ENCODE measurements at regions not wholly inside any gene's neighbourhood (a gene's known extent, or its start where the extent isn't known, plus 50 kb on each side); places are given as distances from the start of the nearest gene placed in this dataset.

- TF ChIP-seq CTCF (conservative IDR thresholded peaks at IDR 0.05; ENCODE audit: low read length): no peak
- no peak overlapping the region for H3K4me3 ChIP-seq (ENCODE audit: low read length)
- DNase-seq (ENCODE audit: low read depth): no peak
Measured at GRCh38 chr5:114565871-114566270, 204.0 kb downstream of the KCNN2 start.

DNA sequence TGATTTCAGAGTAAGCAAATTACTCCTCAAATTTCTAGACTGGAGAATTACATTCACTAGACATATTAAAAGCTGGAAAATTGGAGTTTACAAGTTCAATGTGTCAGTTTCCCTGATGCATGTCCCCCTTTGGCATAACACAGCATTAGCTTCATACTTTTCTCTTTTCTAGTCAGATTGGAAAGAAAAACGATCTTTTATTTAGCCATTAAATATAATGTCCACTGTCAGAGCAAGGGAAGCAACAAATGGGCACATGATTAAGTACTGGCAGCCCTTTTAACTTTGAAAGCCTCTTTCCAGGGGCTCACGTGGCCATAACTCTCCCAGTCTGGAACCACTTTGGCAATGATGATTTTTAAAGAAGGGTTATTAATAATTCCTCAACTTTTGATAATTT, 203.3 kb downstream of the KCNN2 start:
- no peak for TF ChIP-seq CTCF (conservative IDR thresholded peaks at IDR 0.05; ENCODE audit: low read length)
- no peak overlapping the region for H3K4me3 ChIP-seq (ENCODE audit: low read length)
- no peak for DNase-seq (ENCODE audit: low read depth)

- TF ChIP-seq CTCF (conservative IDR thresholded peaks at IDR 0.05; ENCODE audit: low read length): no peak
- no peak for DNase-seq (ENCODE audit: low read depth)
- no peak overlapping the region for H3K4me3 ChIP-seq (ENCODE audit: low read length)
Measured at GRCh38 chr5:114561415-114561814, 199.5 kb downstream of the KCNN2 start.
